ENCODE measurements at regions not wholly inside any gene's neighbourhood (a gene's known extent, or its start where the extent isn't known, plus 50 kb on each side); places are given as distances from the start of the nearest gene placed in this dataset.
"Not testable (repeated sequence)": the region's sequence is repeated elsewhere in the genome, so short reads cannot be mapped to it uniquely, and the experiment has no call there.

DNA sequence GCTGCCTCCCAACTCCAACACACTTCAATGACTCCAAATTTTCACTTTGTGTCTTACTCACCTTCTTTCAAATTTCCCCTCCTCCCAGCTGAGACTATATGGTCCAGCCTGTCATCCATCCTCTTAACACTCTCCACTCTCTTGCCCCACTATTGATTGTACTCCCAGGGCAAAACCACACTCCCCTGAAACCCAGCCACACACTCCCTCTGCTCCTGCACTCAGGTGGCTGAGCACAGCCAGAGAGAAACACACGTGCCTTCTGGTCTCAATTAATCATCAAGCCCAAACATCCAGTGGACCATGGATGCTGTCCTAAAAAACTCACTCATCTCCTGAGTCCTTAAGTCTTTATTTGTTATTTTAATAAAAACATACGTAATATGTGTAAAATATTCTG lies 1026.4 kb downstream of the KCNJ18 start:
- no peak overlapping the region for H3K4me3 ChIP-seq (ENCODE audit: control extremely low read depth in 1 of 5, extremely low read depth in 1 of 5, insufficient read depth in 1 of 5, low read depth in 2 of 5, low read length in 4 of 5)
- WGBS (ENCODE audit: insufficient coverage), result 0% methylated on average over 1 of the region's 2 CpGs
- DNase-seq (no peak), ATAC-seq (ENCODE audit: low read depth) (no peak)
- H3K9me3 ChIP-seq (ENCODE audit: control extremely low read depth in 1 of 3, control insufficient read depth in 2 of 3, insufficient read depth in 1 of 3, low read length in 2 of 3), result peaks cover 2 to 28% (median 3%) of the 10 kb centered on the region in 3 donors
- no peaks in the 10 kb centered on the region for H3K36me3 ChIP-seq (replicated peaks in 1 of 2; ENCODE audit: control extremely low read depth in 1 of 2, control insufficient read depth in 1 of 2, extremely low read depth in 1 of 2, insufficient read depth in 2 of 2, low read length in 1 of 2)
- Mint-ChIP-seq H3K4me1 (no peaks in the 10 kb centered on the region), H3K27ac (no peak overlapping the region), H3K4me3 (no peak overlapping the region), H3K27me3 (no peaks in the 10 kb centered on the region), H3K9me3 (ENCODE audit: insufficient read depth) (peaks cover 19% of the 10 kb centered on the region)
- H3K27me3 ChIP-seq (replicated peaks in 1 of 4; ENCODE audit: control extremely low read depth in 1 of 4, control insufficient read depth in 3 of 4, insufficient read depth in 4 of 4, low read length in 3 of 4), result no peaks in the 10 kb centered on the region
- no peak overlapping the region for H3K27ac ChIP-seq (ENCODE audit: low read length in 2 of 2)
- ChIA-PET CTCF (no interaction called here), POLR2A (no interaction called here)
- H3K4me2 ChIP-seq (replicated peaks; ENCODE audit: low read depth, low read length, poor library complexity, severe bottlenecking), result no peak overlapping the region
- H3K79me2 ChIP-seq (ENCODE audit: control insufficient read depth, insufficient read depth, low read length), result no peaks in the 10 kb centered on the region
- no peak for TF ChIP-seq CTCF (IDR thresholded peaks at IDR 0.05)
- no peak for TF ChIP-seq EZH2 (IDR thresholded peaks at IDR 0.05; ENCODE audit: borderline replicate concordance, insufficient read depth, low read depth, low read length, poor library complexity, severe bottlenecking)
- no peaks in the 10 kb centered on the region for H3K4me1 ChIP-seq (ENCODE audit: control insufficient read depth in 2 of 2, insufficient read depth in 2 of 2, low read length in 2 of 2)
- intact Hi-C loops (cut with micrococcal nuclease), result no loop called here
- no peak overlapping the region for H3K9ac ChIP-seq (ENCODE audit: low read length)
- H2AFZ ChIP-seq (ENCODE audit: insufficient read depth, low read depth, low read length, poor library complexity, severe bottlenecking), result no peak overlapping the region
- H4K20me1 ChIP-seq (ENCODE audit: control insufficient read depth, insufficient read depth, low read length, poor library complexity, severe bottlenecking), result no peaks in the 10 kb centered on the region

- WGBS (ENCODE audit: insufficient coverage), result 99% methylated on average over 14 of the region's 27 CpGs
Observed at GRCh38 chr17:22741066-22741465, 1048.7 kb downstream of the KCNJ18 start.

More at GRCh38 chr17:22741066-22741465, 1048.7 kb downstream of the KCNJ18 start:
- H3K4me1 Mint-ChIP-seq; H3K4me1 ChIP-seq (ENCODE audit: control insufficient read depth in 2 of 2, insufficient read depth in 2 of 2, low read length in 2 of 2); H3K27ac Mint-ChIP-seq; H4K20me1 ChIP-seq (ENCODE audit: control insufficient read depth, insufficient read depth, low read length, poor library complexity, severe bottlenecking); CTCF ChIA-PET; H3K9me3 Mint-ChIP-seq (ENCODE audit: insufficient read depth); H3K9ac ChIP-seq (ENCODE audit: low read length); intact Hi-C loops (cut with micrococcal nuclease); H3K79me2 ChIP-seq (ENCODE audit: control insufficient read depth, insufficient read depth, low read length); H3K27me3 Mint-ChIP-seq; DNase-seq; H3K36me3 ChIP-seq (replicated peaks in 1 of 2; ENCODE audit: control extremely low read depth in 1 of 2, control insufficient read depth in 1 of 2, extremely low read depth in 1 of 2, insufficient read depth in 2 of 2, low read length in 1 of 2); H2AFZ ChIP-seq (ENCODE audit: insufficient read depth, low read depth, low read length, poor library complexity, severe bottlenecking); ATAC-seq (ENCODE audit: low read depth); POLR2A ChIA-PET; H3K4me2 ChIP-seq (replicated peaks; ENCODE audit: low read depth, low read length, poor library complexity, severe bottlenecking); H3K27ac ChIP-seq (ENCODE audit: low read length in 2 of 2); H3K9me3 ChIP-seq (ENCODE audit: control extremely low read depth in 1 of 3, control insufficient read depth in 2 of 3, insufficient read depth in 1 of 3, low read length in 2 of 3); H3K4me3 ChIP-seq (ENCODE audit: control extremely low read depth in 1 of 5, extremely low read depth in 1 of 5, insufficient read depth in 1 of 5, low read depth in 2 of 5, low read length in 4 of 5); H3K4me3 Mint-ChIP-seq; H3K27me3 ChIP-seq (replicated peaks in 1 of 4; ENCODE audit: control extremely low read depth in 1 of 4, control insufficient read depth in 3 of 4, insufficient read depth in 4 of 4, low read length in 3 of 4): not testable (repeated sequence)

Measured in B cell (primary cell).